Activated gamma-delta T cell treated with Interleukin-2 at 50 U/mL for 16 hours (primary cell): ENCODE measurements at regions not wholly inside any gene's neighbourhood (a gene's known extent, or its start where the extent isn't known, plus 50 kb on each side); places are given as distances from the start of the nearest gene placed in this dataset.
"Not testable (repeated sequence)": the region's sequence is repeated elsewhere in the genome, so short reads cannot be mapped to it uniquely, and the experiment has no call there.

Experiments
- DNase-seq: peaks from one replicate; pipeline ENCODE4 v3.0.0-alpha.2; 2020

DNA sequence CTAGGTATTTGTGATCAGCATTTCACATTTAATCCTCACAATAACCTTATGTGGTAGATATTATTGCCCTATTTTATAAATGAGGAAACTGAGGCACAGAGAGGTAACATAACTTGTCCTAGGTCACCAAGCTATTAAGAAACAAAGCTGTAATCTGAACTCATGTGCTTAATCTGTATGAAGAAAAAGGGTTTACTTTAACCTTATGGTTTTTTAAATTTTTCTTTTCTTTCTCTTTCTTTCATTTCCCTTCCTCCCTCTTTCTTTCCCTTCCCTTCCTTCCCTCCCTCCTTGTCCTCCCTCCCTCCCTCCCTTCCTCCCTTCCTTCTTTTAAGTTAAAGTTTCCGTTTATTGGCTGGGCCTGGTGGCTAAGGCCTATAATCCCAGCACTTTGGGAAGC is 105.2 kb upstream of the AMZ2 start:
- DNase-seq: no peak

DNA sequence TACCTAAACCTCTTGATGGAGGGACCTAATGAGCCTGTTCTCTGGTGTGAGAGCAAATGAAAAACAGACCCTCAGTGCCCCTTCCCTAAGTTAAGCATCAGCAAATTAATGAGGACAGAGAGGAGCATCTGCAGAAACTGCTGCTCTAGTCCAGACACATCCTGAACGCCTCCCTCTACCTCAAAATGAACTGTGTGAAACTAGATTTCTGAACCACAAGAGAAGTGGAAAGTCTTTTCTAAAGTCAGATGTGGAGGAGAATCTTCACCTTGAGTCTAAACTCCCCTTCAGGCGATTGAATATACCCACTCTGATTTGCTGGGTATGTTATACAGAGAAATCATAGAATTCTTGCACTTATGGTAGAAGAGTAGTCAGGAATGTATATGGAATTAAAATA is 104.4 kb upstream of the AMZ2 start:
- DNase-seq: no peak

DNA sequence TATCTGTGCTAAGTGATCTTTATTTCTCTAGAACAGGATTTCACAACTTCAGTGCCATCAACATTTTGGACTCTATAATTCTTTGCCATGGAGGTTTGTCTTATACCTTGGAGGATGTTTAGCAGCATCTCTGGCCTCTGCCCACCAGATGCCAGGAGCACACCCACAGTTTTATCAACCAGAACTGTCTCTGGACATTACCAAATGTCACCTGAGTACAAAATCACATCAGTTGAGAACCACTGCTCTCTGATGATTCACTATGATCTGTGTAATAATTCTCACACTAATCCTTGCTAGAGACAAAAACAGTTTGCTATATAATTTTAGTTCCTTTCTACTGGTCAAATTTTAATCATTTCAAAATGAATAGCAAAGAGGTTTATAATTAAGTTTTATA is 102.8 kb upstream of the AMZ2 start:
- DNase-seq: no peak

DNA sequence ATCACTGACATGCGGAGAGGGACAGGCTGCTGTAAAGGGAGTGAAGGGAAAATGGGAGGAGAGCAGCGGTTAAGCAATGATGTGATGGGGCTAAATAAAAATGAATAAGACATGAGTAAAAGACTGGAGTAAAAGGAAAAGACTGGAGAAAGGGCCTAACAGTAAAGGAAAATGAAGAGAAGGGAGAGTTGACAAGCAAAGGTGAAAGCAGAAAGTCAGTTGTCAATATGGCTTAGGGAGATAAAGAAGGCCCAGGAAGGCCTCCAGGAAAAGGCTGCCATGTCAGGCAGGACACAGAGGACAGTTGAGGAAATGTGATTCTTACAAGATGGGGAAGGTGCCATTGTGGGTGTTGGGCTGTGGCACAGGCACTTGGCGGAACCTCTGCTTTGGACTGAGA is 98.9 kb upstream of the AMZ2 start:
- no peak for DNase-seq

DNA sequence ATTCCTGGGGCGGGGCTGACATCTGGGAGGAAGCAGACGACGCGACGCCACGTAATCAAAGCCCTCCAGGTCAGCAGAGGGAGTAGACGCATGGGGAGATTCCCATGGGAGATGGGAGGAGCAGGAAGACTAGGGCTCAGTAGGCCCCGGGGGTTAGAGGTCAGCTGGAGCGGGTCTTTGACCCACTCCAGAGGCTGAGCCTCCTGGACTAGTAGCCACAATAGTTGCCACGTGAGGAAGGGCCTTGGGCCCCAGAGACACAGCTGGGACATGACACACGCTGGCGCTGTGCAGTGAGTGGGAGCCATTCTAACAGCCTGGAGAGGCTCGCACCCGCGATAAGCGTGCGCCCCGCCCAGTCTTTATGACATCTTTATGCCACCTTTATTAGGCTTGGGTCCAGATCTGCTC is 95.7 kb upstream of the AMZ2 start:
- DNase-seq: no peak

DNA sequence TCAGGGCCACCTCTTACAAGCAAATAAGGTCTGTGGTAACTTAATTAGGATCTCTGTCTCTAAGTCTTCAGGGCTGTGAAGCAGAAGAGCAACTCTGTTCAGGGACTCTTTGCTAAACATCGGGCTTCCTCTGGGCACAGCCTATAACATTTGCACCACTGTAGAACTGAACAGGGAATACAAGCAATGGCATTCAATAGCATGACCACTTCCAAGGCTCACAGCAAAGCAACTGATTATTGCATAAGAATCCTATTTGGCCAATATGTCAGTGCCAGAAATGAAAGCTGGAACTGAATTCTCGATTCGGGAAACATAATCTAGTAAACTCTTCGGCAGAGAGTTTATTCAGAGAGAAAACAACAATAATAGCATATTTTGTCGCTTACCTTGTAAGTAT is 92.2 kb upstream of the AMZ2 start:
- no peak for DNase-seq

DNA sequence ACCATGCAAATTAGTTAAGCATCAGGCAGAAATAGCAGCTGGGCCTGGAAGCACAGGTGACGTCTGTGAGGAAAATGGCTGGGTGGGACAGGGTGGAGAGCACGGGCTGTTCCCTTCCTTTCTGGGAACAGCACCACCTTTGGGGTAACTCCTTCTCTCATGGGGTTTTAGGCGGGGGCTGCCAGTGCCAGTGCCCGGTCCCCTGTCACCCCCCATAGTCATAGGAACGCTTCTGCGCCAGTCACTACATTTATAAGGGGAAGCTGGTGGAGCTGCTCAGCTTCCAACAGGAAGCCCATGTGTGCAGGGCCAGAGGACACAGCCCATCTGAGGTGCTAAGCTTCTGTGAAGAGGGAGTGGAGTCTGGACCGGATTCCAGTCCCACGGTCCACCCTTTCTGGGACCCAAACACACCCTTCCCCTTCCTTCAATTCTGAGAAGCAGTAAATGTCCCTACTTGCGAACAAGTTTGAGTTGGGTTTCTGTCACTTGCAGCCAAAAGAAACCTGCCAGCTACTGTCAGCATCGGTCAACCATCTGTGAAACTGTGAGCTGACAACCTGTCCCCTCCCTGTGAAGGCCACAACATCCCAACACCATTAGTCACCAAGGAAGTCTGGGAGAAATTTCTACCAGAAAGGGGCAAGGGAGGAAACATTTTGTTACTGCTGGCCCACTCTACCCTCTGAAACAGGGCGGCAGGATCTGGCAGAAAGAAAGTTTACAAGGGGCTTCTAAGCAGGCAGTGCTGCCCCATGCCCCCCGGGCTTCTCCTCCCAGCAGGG is 86.0 kb upstream of the AMZ2 start:
- DNase-seq: no peak

DNA sequence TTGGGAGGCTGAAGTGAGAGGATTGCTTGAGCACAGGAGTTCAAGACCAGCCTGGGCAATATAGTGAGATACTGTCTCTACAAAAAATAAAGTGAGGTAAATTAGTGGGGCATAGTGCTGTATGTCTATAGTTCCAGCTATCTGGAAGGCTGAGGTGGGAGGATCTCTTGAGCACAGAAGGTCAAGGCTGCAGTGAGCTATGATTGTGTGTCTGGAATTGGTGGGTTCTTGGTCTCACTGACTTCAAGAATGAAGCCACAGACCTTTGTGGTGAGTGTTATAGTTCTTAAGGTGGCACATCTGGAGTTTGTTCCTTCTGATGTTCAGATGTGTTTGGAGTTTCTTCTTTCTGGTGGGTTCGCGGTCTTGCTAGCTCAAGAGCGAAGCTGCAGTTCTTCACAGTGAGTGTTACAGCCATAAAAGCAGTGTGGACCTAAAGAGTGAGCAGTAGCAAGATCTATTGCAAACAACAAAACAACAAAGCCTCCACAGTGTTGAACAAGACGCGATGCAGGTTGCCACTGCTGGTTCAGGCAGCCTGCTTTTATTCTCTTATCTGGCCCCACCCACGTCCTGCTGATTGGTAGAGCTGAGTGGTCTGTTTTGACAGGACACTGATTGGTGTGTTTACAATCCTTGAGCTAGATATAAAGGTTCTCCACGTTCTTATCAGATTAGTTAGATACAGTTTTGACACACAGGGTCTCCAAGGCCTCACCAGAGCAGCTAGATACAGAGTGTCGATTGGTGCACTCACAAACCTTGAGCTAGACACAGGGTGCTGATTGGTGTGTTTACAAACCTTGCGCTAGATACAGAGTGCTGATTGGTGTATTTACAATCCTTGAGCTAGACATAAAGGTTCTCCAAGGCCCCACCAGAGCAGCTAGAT is 79.3 kb upstream of the AMZ2 start:
- not testable (repeated sequence) for DNase-seq

DNA sequence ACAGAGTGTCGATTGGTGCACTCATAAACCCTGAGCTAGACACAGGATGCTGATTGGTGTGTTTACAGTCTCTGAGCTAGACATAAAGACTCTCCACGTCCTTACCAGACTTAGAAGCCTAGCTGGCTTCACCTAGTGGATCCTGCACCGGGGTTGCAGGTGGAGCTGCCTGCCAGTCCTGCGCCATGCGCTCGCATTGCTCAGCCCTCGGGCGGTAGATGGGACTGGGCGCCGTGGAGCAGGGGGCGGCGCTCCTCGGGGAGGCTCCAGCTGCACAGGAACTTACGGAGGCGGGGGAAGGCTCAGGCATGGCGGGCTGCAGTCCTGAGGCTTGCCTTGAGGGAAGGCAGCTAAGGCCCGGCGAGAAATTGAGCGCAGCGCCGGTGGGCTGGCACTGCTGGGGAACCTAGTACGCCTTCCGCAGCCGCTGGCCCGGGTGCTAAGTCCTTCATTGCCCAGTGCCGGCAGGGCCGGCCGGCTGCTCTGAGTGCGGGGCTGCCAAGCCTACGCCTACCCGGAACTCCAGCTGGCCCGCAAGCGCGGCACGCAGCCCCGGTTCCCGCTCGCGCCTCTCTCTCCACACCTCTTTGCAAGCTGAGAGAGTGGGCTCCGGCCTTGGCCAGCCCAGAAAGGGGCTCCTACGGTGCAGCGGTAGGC is 78.5 kb upstream of the AMZ2 start:
- DNase-seq: not testable (repeated sequence)

DNA sequence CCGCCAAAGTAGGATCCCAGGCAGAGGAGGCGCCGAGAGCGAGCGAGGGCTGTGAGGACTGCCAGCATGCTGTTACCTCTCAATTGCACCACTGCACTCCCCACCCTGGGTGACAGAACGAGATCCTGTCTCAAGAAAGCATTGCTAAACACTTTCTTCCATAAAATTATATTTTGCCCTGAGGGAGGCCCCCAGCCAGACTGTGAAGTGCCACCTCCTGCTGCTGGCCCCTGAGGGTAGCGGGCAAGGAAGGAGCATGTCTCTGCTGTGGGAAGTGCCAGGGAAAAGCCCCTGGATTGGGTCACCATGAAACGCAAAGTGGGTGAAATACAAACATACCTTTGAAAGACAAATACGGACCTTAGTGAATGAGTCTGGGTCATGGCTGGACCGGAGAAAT is 78.0 kb upstream of the AMZ2 start:
- DNase-seq: no peak

DNA sequence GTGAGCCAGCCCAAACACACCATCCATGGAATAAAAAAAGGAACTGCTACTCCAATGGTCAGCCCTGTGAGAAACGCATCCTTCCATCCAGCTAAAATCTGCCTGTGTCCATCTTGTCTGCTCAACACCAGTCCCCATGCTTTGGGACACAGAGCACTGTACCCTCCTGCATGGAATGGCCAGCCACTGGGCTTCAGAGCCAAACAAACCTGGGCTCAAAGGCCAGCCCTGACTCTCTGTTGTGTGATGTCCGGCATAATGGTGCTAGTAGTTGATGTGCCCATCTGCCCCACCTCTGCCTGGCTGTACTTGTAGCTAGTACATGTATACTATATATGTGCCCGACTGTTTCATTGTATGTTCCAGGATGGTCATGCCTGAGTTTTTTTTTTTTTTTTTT is 77.6 kb upstream of the AMZ2 start:
- DNase-seq: no peak

DNA sequence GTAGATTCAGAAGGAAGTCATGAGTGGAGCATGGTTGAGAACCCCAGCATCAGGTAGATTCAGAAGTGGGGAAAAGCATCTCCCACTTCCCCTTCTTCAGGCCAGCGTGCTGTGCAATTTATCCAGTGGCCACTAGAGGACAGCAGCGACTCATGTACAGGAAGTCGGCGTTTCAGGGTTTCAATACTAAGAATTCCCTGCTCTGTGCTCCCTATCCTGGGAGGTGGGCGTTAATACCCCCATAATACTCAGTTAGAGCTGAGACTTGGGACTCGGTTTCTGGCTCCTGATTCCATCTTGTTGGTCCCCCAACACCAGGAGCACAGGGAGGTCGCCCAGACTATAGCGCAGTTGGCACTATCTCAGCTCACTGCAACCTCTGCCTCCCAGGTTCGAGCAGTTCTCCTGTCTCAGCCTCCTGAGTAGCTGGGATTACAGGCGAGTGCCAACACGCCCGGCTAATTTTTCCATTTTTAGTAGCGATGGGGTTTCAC is 75.3 kb upstream of the AMZ2 start:
- DNase-seq: peak; percentile 76

DNA sequence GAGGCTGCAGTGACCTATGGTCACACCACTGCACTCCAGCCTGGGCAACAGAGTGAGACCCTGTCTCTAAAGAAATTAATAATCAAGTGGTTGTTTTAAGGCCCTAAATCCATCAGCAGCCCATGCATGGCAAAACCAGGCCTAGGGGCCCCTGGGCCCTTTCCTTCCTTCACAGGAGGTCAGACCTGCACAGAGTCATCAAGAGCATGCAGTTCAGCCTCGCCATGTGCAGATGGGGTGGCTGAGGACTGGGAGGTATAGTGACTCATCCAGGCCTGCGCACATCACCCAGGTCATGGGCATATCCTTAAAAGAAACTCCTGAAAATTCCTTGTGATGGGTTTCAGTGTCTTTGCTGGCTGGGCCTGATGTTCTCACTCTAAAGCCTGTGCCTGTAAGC is 72.4 kb upstream of the AMZ2 start:
- DNase-seq: no peak

DNA sequence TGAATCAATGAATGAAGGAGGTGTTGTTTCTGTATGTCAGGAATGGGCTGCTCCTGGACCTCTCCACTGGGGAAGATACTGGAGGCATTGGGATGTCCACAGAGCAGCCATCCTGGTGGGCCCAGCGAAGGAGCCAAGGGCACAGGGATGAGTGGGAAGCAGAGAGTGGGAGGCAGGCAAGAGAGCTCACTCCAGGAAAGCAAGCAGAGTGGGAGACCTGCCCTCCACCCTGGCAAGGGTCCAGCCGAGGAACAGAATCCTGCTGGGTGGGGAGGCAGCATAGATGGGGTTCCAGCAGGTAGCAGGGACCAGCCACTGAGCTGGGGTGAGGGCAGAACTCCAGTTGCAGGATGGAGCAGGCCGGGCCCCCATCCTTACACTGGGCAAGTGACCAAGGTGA is 71.9 kb upstream of the AMZ2 start:
- no peak for DNase-seq

DNA sequence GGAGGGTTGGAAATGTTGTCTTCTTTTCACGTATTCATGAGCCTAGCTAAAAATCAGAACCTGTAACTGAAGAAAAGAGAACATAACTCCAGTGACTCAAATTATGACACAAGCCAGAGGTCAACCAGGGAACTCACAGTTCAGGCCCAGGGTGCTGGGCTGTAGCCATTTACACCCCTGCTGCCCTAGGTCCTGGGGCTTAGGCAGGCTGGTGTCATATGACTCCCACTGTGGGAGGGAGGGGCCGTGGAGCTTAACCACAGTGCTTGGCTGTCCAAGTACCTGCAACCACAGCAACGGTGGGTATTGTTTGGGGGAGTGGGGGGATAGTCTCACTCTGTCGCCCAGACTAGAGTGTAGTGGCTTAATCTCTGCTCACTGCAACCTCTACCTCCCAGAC is 71.1 kb upstream of the AMZ2 start:
- no peak for DNase-seq

DNA sequence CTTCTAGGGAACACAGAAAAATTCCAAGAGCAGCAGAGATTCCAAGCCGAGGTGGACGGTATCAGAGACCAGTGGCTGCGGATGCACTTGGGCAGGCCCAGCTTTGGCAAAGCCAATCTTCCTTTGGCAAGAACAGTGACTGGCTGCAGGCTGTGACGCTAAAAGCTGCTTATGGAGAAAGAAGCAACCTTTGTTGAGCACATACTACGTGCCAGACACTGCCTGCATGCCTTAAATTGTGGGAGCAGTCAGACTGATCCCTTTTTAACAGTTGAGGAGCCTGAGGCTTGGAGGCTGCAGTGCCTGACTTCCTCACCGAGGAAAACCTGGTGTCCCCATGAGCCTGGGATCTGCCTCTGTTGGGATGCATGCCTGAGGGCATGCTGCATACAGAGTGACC is 69.0 kb upstream of the AMZ2 start:
- no peak for DNase-seq

DNA sequence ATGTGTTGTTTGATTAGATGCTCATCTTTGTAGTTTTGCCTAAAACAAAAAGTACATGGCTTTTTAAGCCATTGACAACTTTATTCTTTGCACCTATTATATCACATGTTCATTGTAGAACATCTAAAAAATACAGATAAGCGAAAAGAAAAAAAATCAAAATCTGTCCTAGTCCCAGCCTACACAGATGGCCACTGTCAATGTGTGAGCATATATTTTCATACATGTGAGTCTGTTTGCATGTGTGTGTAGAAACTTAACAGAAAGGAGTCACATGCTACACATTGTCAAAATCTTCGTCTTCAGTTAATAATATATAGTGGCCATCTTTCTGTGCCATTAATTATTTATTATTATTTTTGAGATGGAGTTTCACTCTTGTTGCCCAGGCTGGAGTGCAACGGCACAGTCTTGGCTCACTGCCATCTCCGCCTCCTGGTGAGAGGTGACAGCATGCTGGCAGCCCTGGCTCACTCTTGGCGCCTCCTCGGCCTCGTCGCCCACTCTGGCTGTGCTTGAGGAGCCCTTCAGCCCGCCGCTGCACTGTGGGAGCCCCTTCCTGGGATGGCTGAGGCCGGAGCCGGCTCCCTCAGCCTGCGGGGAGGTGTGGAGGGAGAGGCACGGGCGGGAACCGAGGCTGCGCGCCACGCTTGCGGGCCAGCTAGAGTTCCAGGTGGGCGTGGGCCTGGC is 68.5 kb upstream of the AMZ2 start:
- no peak for DNase-seq

DNA sequence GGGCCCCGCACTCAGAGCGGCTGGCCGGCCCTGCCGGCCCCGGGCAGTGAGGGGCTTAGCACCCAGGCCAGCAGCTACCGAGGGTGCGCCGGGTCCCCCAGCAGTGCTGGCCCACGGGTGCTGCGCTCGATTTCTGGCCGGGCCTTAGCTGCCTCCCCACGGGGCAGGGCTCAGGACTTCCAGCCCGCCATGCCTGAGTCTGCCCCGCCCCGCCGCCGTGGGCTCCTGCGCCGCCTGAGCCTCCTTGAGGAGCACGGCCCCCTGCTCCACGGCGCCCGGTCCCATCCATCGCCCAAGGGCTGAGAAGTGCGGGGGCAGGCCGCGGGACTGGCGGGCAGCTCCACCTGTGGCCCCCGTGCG is 67.9 kb upstream of the AMZ2 start:
- no peak for DNase-seq

DNA sequence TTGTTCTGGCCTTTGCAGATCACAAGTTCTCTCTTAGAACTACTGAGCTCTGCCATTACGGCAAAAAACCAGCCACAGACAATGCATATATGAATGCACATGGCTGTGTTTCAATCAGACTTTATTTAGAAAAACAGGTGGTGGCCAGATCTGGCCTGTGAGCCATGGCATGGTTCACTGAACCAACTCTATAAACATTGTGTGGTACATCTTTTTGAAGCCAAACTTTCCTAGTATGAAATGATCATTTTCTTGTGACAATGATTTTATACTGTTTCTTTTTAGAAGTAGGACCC is 65.9 kb upstream of the AMZ2 start:
- DNase-seq: no peak

DNA sequence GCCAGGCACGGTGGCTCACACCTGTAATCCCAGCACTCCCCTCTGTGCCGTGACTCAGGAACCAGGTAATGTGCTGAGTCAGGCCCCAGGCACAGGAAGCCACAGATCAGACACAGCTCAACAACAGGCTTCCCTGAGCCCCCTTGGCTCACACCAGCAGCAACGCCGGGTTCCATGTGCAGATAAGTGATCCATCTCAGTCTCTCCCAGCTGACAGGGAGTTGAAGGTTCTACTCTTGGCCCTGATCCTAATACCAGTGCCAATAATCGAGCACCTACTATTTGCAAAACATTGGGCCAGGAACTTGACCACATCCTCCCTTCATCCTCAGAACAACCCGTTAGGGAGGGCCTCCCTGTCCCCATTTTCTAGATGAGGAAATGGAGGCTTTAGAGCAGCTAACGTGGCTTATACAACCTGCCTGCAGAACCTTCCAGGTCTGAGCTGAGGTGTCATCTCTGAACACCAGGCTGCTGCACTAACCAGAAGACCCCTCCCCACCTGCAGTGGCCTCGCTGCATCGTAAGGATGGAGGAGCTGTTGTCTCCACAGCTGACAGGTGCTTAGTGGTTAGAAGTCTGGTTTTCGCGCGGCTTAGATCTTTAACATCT is 64.8 kb upstream of the AMZ2 start:
- peak; percentile 73 for DNase-seq

DNA sequence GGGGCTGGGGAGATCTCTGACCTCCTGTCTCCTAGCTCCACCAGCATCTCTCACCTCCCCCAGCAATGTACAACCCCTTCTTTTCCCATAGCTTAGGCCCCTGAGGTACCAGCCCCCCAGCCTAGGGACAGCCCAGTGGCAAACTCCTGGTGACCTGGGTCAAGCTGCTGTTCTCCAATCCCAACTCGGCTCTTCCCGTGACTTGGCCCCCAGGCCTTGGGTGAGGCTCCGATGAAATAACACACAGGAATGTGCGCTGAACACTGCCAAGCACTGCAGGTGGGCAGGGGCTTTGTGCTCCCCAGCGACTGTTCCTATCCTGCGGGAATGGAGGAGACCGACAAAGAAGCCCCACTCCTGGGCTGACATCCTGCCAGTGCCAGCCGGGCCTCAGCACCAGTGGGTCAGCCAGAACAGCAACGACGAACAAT is 63.7 kb upstream of the AMZ2 start:
- DNase-seq: no peak

DNA sequence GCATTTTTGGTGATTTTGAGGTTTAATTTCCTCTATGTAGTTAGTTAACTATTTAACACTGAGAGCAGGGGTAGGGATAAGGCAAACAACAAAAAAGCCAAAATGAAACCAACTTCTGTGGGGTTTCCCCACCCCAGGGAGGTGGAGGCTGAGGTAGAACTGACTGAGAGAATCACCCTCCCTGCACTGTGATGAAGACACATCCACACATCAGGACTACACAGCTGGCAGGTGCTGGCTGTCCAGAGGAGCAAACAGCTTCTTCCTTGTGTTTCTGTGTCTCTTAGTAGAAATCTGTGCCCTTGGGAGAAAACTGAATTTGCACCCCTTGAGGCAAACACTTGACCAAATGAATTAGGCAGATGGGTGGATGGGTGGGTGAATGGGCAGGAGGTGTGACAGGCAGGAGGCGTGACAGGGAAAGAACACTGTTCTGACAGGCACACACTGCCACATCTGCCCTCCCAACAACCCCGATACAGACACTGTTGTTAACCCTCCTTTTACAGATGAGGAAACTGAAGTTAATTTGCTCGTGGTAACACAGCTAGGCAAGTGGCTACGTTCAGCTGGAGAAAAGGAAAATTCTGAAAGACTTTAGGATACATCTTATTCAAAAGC is 62.9 kb upstream of the AMZ2 start:
- peak; percentile 49 for DNase-seq
